ENCODE measurements at regions not wholly inside any gene's neighbourhood (a gene's known extent, or its start where the extent isn't known, plus 50 kb on each side); places are given as distances from the start of the nearest gene placed in this dataset.

- no peak for TF ChIP-seq CTCF (IDR thresholded peaks at IDR 0.05)
- TF ChIP-seq POLR2AphosphoS5 (IDR thresholded peaks at IDR 0.05), result no peak
Observed at GRCh38 chr21:26641062-26641461, 68.0 kb upstream of the CYYR1 start.

Data from transverse colon (tissue), 4 donors.